ENCODE measurements at regions not wholly inside any gene's neighbourhood (a gene's known extent, or its start where the extent isn't known, plus 50 kb on each side); places are given as distances from the start of the nearest gene placed in this dataset.
A peak's percentile ranks its signal among the peaks of the same experiment; 100 is the strongest.

DNA sequence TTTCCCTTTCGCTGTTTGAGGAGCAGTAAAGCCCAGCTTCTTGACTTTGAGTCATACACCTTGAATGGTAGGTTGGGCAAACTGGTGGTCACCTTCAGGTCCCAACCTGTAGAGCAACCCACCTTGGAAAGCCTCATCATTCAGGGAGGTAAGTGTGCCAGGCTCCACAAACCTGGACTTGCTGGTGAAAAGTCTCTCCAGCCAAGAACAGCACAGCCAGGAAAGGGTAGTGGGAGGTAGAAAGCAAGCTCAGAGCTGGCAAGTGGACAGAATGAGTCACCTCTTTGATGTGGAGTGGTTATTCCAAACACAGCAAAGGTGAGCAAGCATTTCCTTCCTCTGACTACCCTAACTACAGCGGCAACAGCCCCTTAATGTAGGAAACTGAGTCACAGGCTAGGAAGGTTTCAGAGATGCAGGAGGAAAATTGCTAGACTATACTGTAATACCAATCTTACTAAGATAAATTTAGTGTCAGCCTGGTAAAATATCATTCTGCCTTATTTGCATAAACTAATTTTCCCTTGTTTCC, 117.5 kb upstream of the MTAP start:
- peak overlapping the region in 2 of 3 donors; percentile 41 to 48 for H3K27ac ChIP-seq (ENCODE audit: low read depth in 1 of 3, low read length in 2 of 3)
- no peaks in the 10 kb centered on the region for H3K36me3 ChIP-seq (ENCODE audit: control insufficient read depth in 3 of 3, insufficient read depth in 2 of 3, low read depth in 1 of 3, low read length in 3 of 3)
- H3K9me3 ChIP-seq (ENCODE audit: control insufficient read depth in 2 of 2, insufficient read depth in 1 of 2, low read depth in 1 of 2, low read length in 1 of 2), result no peaks in the 10 kb centered on the region
- H3K4me3 ChIP-seq (ENCODE audit: low read depth in 1 of 3, low read length in 3 of 3), result no peak overlapping the region
- H3K27me3 ChIP-seq (ENCODE audit: control insufficient read depth in 3 of 3, insufficient read depth in 3 of 3, low read length in 3 of 3), result no peaks in the 10 kb centered on the region
- no peak for FAIRE-seq
- H3K4me1 ChIP-seq (ENCODE audit: control insufficient read depth in 3 of 3, insufficient read depth in 2 of 3, low read depth in 1 of 3, low read length in 2 of 3), result peaks cover 0 to 5% (median 0%) of the 10 kb centered on the region in 3 donors
- WGBS, 3 donors, result 24 to 40% (median 38%) methylated on average over 2 of the region's 2 CpGs
- DNase-seq, result peak in 1 of 2 donors; percentile 74

DNA sequence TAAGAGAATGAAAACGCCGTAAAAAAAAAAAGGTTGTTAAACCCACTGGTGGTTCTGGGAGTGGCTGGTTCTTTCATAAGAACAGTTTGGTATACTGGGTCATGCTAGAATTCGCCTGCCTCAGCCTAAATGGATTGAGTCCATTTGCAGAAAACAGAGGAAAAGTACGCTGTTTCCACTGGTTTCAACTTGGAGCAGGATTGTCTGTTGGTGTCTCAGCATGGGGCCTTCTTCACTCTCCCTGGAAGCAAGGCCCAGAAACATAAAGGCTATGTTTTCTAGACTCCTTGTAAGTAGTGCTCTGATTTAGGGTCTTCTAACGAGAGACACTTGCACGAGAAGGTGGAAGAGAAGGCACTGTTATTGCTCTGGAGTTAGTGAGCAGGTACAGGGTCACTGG, 116.9 kb upstream of the MTAP start:
- FAIRE-seq (no peak), DNase-seq (no peak)
- Histone ChIP-seq H3K4me3 (ENCODE audit: low read depth in 1 of 3, low read length in 3 of 3) (no peak overlapping the region), H3K36me3 (ENCODE audit: control insufficient read depth in 3 of 3, insufficient read depth in 2 of 3, low read depth in 1 of 3, low read length in 3 of 3) (no peaks in the 10 kb centered on the region), H3K27ac (ENCODE audit: low read depth in 1 of 3, low read length in 2 of 3) (no peak overlapping the region), H3K4me1 (ENCODE audit: control insufficient read depth in 3 of 3, insufficient read depth in 2 of 3, low read depth in 1 of 3, low read length in 2 of 3) (peaks cover 0 to 5% (median 0%) of the 10 kb centered on the region in 3 donors), H3K27me3 (ENCODE audit: control insufficient read depth in 3 of 3, insufficient read depth in 3 of 3, low read length in 3 of 3) (no peaks in the 10 kb centered on the region), H3K9me3 (ENCODE audit: control insufficient read depth in 2 of 2, insufficient read depth in 1 of 2, low read depth in 1 of 2, low read length in 1 of 2) (no peaks in the 10 kb centered on the region)
- 87 to 90% (median 88%) methylated on average over 6 of the region's 6 CpGs for WGBS, 3 donors

DNA sequence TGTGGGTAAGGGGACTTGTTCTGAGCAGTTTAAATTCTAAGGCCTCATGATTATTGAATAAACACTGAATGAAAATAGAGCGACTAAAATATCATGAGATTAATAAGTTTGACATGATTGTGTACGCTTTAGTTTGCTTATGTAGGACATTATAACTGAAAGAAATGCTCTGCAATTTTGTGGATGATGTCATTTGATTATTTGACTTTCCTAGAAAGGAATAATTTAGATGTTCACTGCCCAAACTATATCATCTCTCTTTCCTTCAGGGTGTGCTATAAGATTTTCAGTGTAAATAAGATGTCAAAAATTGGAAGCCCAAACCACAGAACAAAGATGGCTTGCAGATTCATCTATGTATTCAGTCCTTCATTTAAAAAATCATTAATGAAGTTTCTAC, 115.7 kb upstream of the MTAP start:
- peaks cover 0 to 5% (median 0%) of the 10 kb centered on the region in 3 donors for H3K4me1 ChIP-seq (ENCODE audit: control insufficient read depth in 3 of 3, insufficient read depth in 2 of 3, low read depth in 1 of 3, low read length in 2 of 3)
- H3K27ac ChIP-seq (ENCODE audit: low read depth in 1 of 3, low read length in 2 of 3), result no peak overlapping the region
- DNase-seq (no peak), FAIRE-seq (no peak)
- H3K27me3 ChIP-seq (ENCODE audit: control insufficient read depth in 3 of 3, insufficient read depth in 3 of 3, low read length in 3 of 3), result no peaks in the 10 kb centered on the region
- no peaks in the 10 kb centered on the region for H3K9me3 ChIP-seq (ENCODE audit: control insufficient read depth in 2 of 2, insufficient read depth in 1 of 2, low read depth in 1 of 2, low read length in 1 of 2)
- no peak overlapping the region for H3K4me3 ChIP-seq (ENCODE audit: low read depth in 1 of 3, low read length in 3 of 3)
- H3K36me3 ChIP-seq (ENCODE audit: control insufficient read depth in 3 of 3, insufficient read depth in 2 of 3, low read depth in 1 of 3, low read length in 3 of 3), result no peaks in the 10 kb centered on the region
- 81 to 96% (median 91%) methylated on average over 2 of the region's 2 CpGs for WGBS, 3 donors

DNA sequence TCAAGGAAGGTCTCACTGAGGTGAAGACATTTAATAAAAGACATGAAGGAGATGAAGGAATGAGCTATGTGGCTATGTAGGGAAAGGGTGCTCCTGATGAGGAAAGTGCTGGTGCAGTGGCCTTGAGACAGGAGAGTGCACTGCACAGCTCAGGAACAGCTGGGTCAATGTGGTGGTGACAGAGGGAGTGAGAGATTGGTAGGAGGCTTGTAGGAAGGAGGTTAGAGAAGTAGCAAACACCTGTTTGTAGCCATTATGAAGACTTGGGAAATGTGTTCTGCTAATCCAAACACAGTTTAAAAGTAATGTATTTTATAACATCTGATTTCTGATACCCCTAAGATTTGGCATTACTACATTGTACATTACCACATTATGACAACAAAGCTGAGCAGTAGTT, 115.1 kb upstream of the MTAP start:
- H3K27me3 ChIP-seq (ENCODE audit: control insufficient read depth in 3 of 3, insufficient read depth in 3 of 3, low read length in 3 of 3), result no peaks in the 10 kb centered on the region

DNA sequence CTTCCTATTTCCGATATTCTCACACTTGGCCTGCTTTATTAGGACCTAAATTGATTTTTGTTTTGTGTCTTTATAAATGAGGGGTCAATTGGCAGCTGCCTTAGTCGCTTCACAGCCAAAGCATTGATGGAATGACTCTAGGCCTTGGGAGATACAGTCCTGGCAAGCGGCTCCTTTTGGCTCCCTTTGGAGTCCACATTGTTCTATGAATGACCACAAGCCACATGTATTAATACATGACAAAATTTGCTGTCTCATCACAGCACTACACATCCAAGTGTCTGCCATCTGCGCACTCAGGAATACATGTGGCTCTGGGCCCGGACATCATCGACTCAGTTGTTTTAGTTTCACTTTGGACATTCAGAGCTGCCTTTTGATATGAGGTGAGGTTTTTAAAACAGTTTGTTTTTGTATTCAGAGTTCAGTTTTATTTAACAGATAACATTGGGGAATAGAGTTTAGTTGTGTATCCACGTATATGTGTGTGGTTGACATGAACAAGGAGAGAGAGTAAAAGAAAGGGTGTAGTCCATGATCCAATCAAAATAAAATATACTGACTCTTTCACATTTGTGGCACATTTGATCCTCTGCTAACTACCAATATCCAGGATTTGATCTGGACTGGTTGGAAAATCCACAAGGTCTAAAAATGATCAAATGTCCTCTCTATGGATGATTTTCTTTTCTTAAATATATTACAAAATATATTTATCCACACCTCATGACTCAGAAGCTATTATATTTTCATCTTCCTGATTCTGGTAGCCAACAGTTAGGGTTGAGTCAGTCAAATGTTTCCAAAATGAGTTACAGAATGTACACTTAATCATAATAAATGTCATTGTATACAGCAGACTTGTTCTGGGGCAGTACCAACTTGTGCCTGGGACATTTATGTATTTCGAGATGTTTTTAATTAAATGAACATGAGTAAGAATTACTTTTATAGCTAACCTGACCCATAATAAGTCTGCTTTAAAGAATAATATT, 114.0 kb upstream of the MTAP start:
- FAIRE-seq (no peak), DNase-seq (peak in 1 of 2 donors; percentile 63)
- 54 to 73% (median 65%) methylated on average over 8 of the region's 8 CpGs for WGBS, 3 donors
- H3K4me3 ChIP-seq (ENCODE audit: low read depth in 1 of 3, low read length in 3 of 3), result no peak overlapping the region
- no peaks in the 10 kb centered on the region for H3K9me3 ChIP-seq (ENCODE audit: control insufficient read depth in 2 of 2, insufficient read depth in 1 of 2, low read depth in 1 of 2, low read length in 1 of 2)
- no peaks in the 10 kb centered on the region for H3K36me3 ChIP-seq (ENCODE audit: control insufficient read depth in 3 of 3, insufficient read depth in 2 of 3, low read depth in 1 of 3, low read length in 3 of 3)
- H3K4me1 ChIP-seq (ENCODE audit: control insufficient read depth in 3 of 3, insufficient read depth in 2 of 3, low read depth in 1 of 3, low read length in 2 of 3), result peaks cover 0 to 5% (median 0%) of the 10 kb centered on the region in 3 donors
- H3K27me3 ChIP-seq (ENCODE audit: control insufficient read depth in 3 of 3, insufficient read depth in 3 of 3, low read length in 3 of 3), result no peaks in the 10 kb centered on the region
- no peak overlapping the region for H3K27ac ChIP-seq (ENCODE audit: low read depth in 1 of 3, low read length in 2 of 3)

More for the DNA sequence above, 115.1 kb upstream of the MTAP start:
- DNase-seq (no peak), FAIRE-seq (no peak)
- Histone ChIP-seq H3K4me1 (ENCODE audit: control insufficient read depth in 3 of 3, insufficient read depth in 2 of 3, low read depth in 1 of 3, low read length in 2 of 3) (peaks cover 0 to 5% (median 0%) of the 10 kb centered on the region in 3 donors), H3K27ac (ENCODE audit: low read depth in 1 of 3, low read length in 2 of 3) (no peak overlapping the region), H3K9me3 (ENCODE audit: control insufficient read depth in 2 of 2, insufficient read depth in 1 of 2, low read depth in 1 of 2, low read length in 1 of 2) (no peaks in the 10 kb centered on the region), H3K36me3 (ENCODE audit: control insufficient read depth in 3 of 3, insufficient read depth in 2 of 3, low read depth in 1 of 3, low read length in 3 of 3) (no peaks in the 10 kb centered on the region), H3K4me3 (ENCODE audit: low read depth in 1 of 3, low read length in 3 of 3) (no peak overlapping the region)

DNA sequence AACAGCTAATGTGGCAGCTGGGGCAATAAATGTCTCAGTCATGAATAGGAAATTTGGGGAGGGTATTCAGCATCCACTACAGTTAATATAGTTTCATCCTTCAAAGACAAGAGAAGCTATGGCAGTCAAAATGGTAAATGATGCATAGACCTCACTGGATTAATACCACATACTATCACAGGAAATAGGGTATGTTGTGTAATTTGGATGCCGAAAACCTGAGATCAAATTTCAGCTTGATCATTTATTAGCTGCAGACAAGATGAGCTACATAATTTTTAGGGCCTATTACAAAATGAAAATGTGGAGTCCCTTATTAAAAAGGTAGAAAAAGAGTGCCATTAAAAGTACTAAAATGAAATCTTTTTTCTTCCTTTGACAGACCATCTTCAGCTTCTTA, 112.6 kb upstream of the MTAP start:
- 92 to 95% (median 92%) methylated on average over 1 of the region's 1 CpG for WGBS, 3 donors
- FAIRE-seq, result no peak

DNA sequence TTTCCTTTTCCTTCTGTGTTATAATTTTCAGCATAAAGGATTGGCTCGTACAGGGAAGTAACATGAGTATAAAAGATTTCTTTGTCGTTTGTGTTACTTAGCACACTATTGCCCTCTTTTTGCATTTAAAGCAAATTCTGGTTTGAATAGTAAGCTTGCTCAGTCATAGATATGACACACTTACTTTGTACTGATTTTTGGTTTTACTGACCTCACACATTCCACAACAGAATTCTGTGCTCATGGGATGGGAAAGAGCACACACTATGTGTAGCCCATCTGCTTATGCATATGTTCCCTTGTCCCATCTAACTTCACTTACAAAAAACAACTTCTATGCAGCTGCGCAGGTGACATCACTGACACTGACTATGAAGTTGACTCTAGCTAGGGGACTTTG, 111.9 kb upstream of the MTAP start:
- peaks cover 0 to 4% of the 10 kb centered on the region in 2 donors for H3K9me3 ChIP-seq (ENCODE audit: control insufficient read depth in 2 of 2, insufficient read depth in 1 of 2, low read depth in 1 of 2, low read length in 1 of 2)
- no peak overlapping the region for H3K4me3 ChIP-seq (ENCODE audit: low read depth in 1 of 3, low read length in 3 of 3)
- DNase-seq, result no peak
- 68 to 85% (median 81%) methylated on average over 3 of the region's 3 CpGs for WGBS, 3 donors
- no peaks in the 10 kb centered on the region for H3K27me3 ChIP-seq (ENCODE audit: control insufficient read depth in 3 of 3, insufficient read depth in 3 of 3, low read length in 3 of 3)
- no peak for FAIRE-seq
- H3K4me1 ChIP-seq (ENCODE audit: control insufficient read depth in 3 of 3, insufficient read depth in 2 of 3, low read depth in 1 of 3, low read length in 2 of 3), result peaks cover 0 to 2% (median 0%) of the 10 kb centered on the region in 3 donors
- no peaks in the 10 kb centered on the region for H3K36me3 ChIP-seq (ENCODE audit: control insufficient read depth in 3 of 3, insufficient read depth in 2 of 3, low read depth in 1 of 3, low read length in 3 of 3)
- no peak overlapping the region for H3K27ac ChIP-seq (ENCODE audit: low read depth in 1 of 3, low read length in 2 of 3)

More for the DNA sequence above, 112.6 kb upstream of the MTAP start:
- no peaks in the 10 kb centered on the region for H3K9me3 ChIP-seq (ENCODE audit: control insufficient read depth in 2 of 2, insufficient read depth in 1 of 2, low read depth in 1 of 2, low read length in 1 of 2)
- H3K4me1 ChIP-seq (ENCODE audit: control insufficient read depth in 3 of 3, insufficient read depth in 2 of 3, low read depth in 1 of 3, low read length in 2 of 3), result peaks cover 0 to 4% (median 0%) of the 10 kb centered on the region in 3 donors
- no peak overlapping the region for H3K4me3 ChIP-seq (ENCODE audit: low read depth in 1 of 3, low read length in 3 of 3)
- no peaks in the 10 kb centered on the region for H3K27me3 ChIP-seq (ENCODE audit: control insufficient read depth in 3 of 3, insufficient read depth in 3 of 3, low read length in 3 of 3)
- no peak overlapping the region for H3K27ac ChIP-seq (ENCODE audit: low read depth in 1 of 3, low read length in 2 of 3)
- no peaks in the 10 kb centered on the region for H3K36me3 ChIP-seq (ENCODE audit: control insufficient read depth in 3 of 3, insufficient read depth in 2 of 3, low read depth in 1 of 3, low read length in 3 of 3)
- no peak for DNase-seq

DNA sequence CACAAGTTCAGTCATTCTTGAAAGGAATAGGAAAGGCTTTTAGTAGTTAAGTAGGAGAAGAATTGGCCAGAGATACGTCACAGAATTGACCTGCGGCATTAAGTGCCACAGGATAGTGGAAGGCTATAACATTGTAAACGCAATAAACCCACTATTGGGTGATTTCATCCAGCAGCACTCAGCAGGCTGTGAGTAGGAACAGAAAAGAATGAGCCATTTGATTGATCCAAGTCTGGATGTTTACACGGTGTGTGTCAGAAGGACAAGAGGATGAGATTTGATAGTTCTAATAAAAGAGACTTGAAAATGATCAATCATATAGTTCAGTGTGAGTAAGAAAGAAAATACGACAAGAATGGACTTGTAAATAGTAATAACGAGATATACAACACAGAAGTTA, 110.0 kb upstream of the MTAP start:
- H3K27me3 ChIP-seq (ENCODE audit: control insufficient read depth in 3 of 3, insufficient read depth in 3 of 3, low read length in 3 of 3), result peaks cover 0 to 2% (median 0%) of the 10 kb centered on the region in 3 donors
- WGBS, 3 donors, result 51 to 68% (median 52%) methylated on average over 6 of the region's 6 CpGs
- H3K4me1 ChIP-seq (ENCODE audit: control insufficient read depth in 3 of 3, insufficient read depth in 2 of 3, low read depth in 1 of 3, low read length in 2 of 3), result peaks cover 0 to 2% (median 0%) of the 10 kb centered on the region in 3 donors
- FAIRE-seq, result no peak
- DNase-seq, result no peak
- no peaks in the 10 kb centered on the region for H3K36me3 ChIP-seq (ENCODE audit: control insufficient read depth in 3 of 3, insufficient read depth in 2 of 3, low read depth in 1 of 3, low read length in 3 of 3)
- no peak overlapping the region for H3K27ac ChIP-seq (ENCODE audit: low read depth in 1 of 3, low read length in 2 of 3)
- peaks cover 0 to 17% of the 10 kb centered on the region in 2 donors for H3K9me3 ChIP-seq (ENCODE audit: control insufficient read depth in 2 of 2, insufficient read depth in 1 of 2, low read depth in 1 of 2, low read length in 1 of 2)
- H3K4me3 ChIP-seq (ENCODE audit: low read depth in 1 of 3, low read length in 3 of 3), result no peak overlapping the region

Measured in small intestine (tissue), 7 donors.